ENCODE measurements at regions not wholly inside any gene's neighbourhood (a gene's known extent, or its start where the extent isn't known, plus 50 kb on each side); places are given as distances from the start of the nearest gene placed in this dataset.

DNA sequence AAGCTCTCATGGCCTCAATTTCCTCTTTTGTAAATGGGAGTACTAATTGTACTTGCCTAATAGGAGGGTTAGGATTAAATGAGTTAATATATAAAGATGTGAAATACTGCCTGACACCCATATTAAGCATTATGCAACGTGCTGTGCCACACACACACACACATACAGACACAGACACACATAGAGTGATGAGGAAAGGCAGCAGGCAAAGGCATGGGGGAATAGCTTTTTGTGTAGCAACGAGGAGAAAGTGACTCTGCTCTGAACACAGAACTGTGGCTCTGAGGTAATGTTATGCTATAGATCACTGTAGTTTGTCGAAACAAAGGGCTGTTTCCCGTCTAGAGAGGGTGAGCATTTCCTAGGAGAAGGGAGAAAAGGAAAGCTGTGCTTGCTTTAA is 233.3 kb upstream of the SLCO3A1 start:
- Histone ChIP-seq H3K4me2 (ENCODE audit: low read length) (no peak overlapping the region), H3K4me1 (ENCODE audit: control insufficient read depth in 1 of 2, insufficient read depth in 2 of 2, low read length in 2 of 2) (no peaks in the 10 kb centered on the region), H2AFZ (ENCODE audit: low read depth, low read length, poor library complexity, severe bottlenecking) (no peak overlapping the region), H3K79me2 (ENCODE audit: insufficient read depth, low read length) (no peaks in the 10 kb centered on the region), H3K9me2 (ENCODE audit: insufficient read depth) (no peaks in the 10 kb centered on the region), H3K9ac (ENCODE audit: low read length) (no peak overlapping the region), H3K27me3 (ENCODE audit: insufficient read depth, low read length) (peaks cover 3% of the 10 kb centered on the region; the same call in 1 of the 2 replicates), H3K36me3 (ENCODE audit: control insufficient read depth in 1 of 2, insufficient read depth in 2 of 2, low read length in 2 of 2) (no peaks in the 10 kb centered on the region), H3K27ac (ENCODE audit: low read depth, low read length) (no peak overlapping the region), H4K20me1 (ENCODE audit: insufficient read depth) (no peaks in the 10 kb centered on the region), H3K4me3 (replicated peaks in 1 of 2; ENCODE audit: low read depth in 1 of 2, low read length in 2 of 2) (no peak overlapping the region), H3K9me3 (ENCODE audit: control insufficient read depth in 1 of 2, insufficient read depth in 1 of 2, low read depth in 1 of 2, low read length in 2 of 2) (no peaks in the 10 kb centered on the region)
- DNase-seq (ENCODE audit: low read depth, low spot score) (no peak), ATAC-seq (no peak)
- ChIA-PET CTCF (no interaction called here), POLR2A (no interaction called here), RAD21 (ENCODE audit: low non-redundant PET in 1 of 2, low total read pairs in 2 of 2, uncharacterized antibody in 2 of 2, unreplicated experiment in 2 of 2) (no interaction called here)
- no peak for TF ChIP-seq RAD21 (IDR thresholded peaks at IDR 0.05; ENCODE audit: low read depth)
- TF ChIP-seq SRF (IDR thresholded peaks at IDR 0.05; ENCODE audit: low read depth): no peak
- TF ChIP-seq FOSL1 (IDR thresholded peaks at IDR 0.05; ENCODE audit: low read depth): no peak
- TF ChIP-seq TCF7L2 (IDR thresholded peaks at IDR 0.05; ENCODE audit: borderline replicate concordance, extremely low read depth, insufficient read depth, insufficient read length): no peak
- no peak for TF ChIP-seq ZFX (IDR thresholded peaks at IDR 0.05)
- no TSS peak for BruUV-seq (replicated peaks)
- intact Hi-C loops (cut with micrococcal nuclease): no loop called here

DNA sequence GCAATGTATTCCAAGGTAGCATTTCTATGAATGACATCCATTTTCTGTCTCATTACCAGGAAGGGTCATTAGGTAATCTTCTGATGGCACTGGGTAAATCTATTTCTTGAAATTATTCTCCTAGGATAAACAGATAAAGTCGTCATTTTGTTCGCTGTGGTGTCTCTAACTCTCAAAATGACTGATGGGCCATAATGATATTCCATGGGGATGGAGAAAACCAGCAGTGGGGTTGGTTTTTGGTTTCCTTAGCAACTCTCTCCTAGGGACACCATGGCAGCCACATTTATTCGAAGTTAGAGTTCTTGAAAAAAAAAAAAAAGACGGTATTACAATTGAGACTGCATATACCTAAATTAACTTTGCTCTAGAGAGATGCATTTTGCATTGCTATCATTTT is 231.3 kb upstream of the SLCO3A1 start:
- Histone ChIP-seq H3K27ac (ENCODE audit: low read depth, low read length) (no peak overlapping the region), H3K36me3 (ENCODE audit: control insufficient read depth in 1 of 2, insufficient read depth in 2 of 2, low read length in 2 of 2) (no peaks in the 10 kb centered on the region), H3K4me1 (ENCODE audit: control insufficient read depth in 1 of 2, insufficient read depth in 2 of 2, low read length in 2 of 2) (no peaks in the 10 kb centered on the region), H3K79me2 (ENCODE audit: insufficient read depth, low read length) (no peaks in the 10 kb centered on the region), H3K4me3 (replicated peaks in 1 of 2; ENCODE audit: low read depth in 1 of 2, low read length in 2 of 2) (no peak overlapping the region), H2AFZ (ENCODE audit: low read depth, low read length, poor library complexity, severe bottlenecking) (no peak overlapping the region), H4K20me1 (ENCODE audit: insufficient read depth) (no peaks in the 10 kb centered on the region), H3K9me3 (ENCODE audit: control insufficient read depth in 1 of 2, insufficient read depth in 1 of 2, low read depth in 1 of 2, low read length in 2 of 2) (no peaks in the 10 kb centered on the region), H3K4me2 (ENCODE audit: low read length) (no peak overlapping the region), H3K27me3 (ENCODE audit: insufficient read depth, low read length) (peaks cover 3% of the 10 kb centered on the region; the same call in 1 of the 2 replicates), H3K9ac (ENCODE audit: low read length) (no peak overlapping the region), H3K9me2 (ENCODE audit: insufficient read depth) (no peaks in the 10 kb centered on the region)
- BruUV-seq (replicated peaks): no TSS peak
- no peak for DNase-seq (ENCODE audit: low read depth, low spot score)
- ChIA-PET RAD21 (ENCODE audit: low non-redundant PET in 1 of 2, low total read pairs in 2 of 2, uncharacterized antibody in 2 of 2, unreplicated experiment in 2 of 2) (no interaction called here), POLR2A (no interaction called here), CTCF (no interaction called here)
- TF ChIP-seq, protein P1, sequence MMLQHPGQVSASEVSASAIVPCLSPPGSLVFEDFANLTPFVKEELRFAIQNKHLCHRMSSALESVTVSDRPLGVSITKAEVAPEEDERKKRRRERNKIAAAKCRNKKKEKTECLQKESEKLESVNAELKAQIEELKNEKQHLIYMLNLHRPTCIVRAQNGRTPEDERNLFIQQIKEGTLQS (IDR thresholded peaks at IDR 0.05): no peak
- TF ChIP-seq TCF7L2 (IDR thresholded peaks at IDR 0.05; ENCODE audit: borderline replicate concordance, extremely low read depth, insufficient read depth, insufficient read length) (no peak), YY1 (IDR thresholded peaks at IDR 0.05; ENCODE audit: extremely low read depth, insufficient replicate concordance, low read depth, low read length) (no peak), CEBPB (IDR thresholded peaks at IDR 0.05; ENCODE audit: low read depth) (no peak), JUND (IDR thresholded peaks at IDR 0.05) (no peak), FOSL1 (IDR thresholded peaks at IDR 0.05; ENCODE audit: low read depth) (no peak)
- intact Hi-C loops (cut with micrococcal nuclease): no loop called here
- ATAC-seq: no peak

Data from HCT116 (cell line).